NCI-H2196 treated with DMSO at 0.1 percent for 48 hours (cell line): ENCODE measurements at regions not wholly inside any gene's neighbourhood (a gene's known extent, or its start where the extent isn't known, plus 50 kb on each side); places are given as distances from the start of the nearest gene placed in this dataset.

Experiments
- DNase-seq: peaks from one replicate; lab custom pipeline; 2025; ENCODE audit not compliant: unreplicated experiment; lab: John Stamatoyannopoulos, UW

GRCh38 chr2:204012072-204012653 lies 75.6 kb downstream of the ICOS start:
- DNase-seq = no peak

DNA sequence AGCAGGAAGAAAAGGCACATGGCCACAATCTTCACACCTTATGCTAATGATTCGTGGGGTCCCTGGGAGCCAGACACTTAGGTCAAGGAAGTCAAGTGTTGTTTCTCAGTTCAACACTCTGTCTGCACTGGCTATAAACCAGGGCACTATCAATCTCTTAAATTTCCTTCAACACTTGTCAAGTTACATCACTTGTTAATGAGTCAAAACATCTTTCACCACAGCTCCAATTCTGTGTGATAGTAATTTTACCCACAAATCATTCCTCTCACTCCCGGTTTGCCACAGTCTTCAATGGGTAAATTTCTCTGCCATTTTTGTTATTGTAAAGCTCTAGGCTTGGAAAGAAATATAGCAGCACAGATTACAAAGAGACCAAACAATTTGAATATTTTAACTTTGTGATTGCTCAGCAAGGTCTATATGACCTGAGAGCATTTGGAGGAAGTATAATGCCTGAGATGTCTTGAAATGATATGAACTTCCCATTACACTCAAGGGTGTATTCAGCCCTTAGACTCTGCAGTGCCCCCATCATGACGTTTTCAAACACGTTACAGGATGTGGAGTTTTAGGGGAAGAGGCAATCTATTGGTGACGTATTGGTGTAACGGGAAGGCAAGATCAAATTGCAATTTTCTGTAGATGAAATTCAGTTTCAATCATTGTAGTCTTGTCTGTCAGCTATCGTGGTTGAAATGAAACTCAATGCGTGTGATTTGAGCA lies 78.7 kb downstream of the ICOS start:
- DNase-seq = no peak

GRCh38 chr2:204018717-204019116 lies 82.2 kb downstream of the ICOS start:
- DNase-seq = no peak

DNA sequence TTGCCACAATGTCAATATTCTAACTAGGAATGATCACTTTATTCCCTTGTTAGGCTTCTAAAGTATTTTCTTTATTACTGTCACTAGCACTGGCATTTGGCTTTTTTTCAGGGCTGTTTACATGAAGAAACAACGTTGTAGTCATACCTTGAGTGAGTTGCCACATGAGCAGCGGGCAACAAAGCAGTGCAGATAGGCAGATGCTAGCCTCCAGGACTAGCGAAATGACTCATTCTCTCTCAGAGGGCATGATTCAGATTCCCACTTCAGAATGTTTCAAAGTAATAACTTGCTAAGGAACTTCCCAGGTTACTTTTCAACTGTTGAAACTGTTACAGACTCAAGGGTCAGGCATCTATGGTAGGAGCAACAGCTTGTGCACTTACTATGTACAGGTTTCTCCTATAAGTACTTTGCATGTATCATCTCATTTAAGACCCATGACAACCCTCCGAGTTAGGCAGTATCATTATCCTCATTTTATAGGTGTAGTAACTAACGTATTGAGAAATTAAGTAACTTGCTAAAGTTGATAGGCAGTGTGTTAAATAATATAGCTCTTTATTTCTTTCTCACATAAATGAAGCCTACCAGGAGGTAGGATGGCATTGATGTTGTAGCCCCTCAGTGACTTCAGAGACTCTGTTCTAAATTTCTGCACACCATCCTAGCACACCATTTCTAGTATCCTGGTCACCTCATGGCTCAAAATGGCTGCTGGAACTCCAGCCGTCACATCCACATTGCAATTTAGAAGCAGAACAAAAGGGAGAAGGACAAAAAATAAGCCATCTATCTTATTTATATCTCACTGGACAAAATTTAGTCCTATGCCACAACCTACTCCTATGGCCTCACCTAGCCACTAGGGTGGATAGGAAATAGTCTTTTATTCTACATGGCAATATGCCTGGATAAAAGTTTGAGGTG lies 83.3 kb downstream of the ICOS start:
- DNase-seq = no peak

GRCh38 chr2:204021290-204022081 lies 84.9 kb downstream of the ICOS start:
- DNase-seq = no peak

DNA sequence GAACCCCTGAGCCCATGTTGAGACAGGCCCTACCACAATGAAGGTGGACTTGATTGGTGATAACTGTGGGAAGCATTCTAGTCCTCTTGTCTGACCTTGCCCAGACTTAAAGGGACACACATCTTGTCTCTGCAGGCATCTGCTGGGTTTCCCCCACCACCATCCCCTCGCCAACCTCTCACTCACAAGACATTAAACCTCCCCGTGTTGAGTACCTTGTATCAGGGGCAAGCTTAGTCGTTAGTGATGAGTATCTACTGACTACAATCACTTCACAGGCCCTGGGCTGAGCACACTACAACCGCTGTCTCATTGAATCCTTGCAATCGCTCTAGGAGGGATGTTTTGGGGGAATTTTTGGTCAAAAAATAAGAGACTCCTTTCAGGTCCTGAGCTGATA lies 86.0 kb downstream of the ICOS start:
- DNase-seq = no peak

GRCh38 chr2:204023088-204023487 lies 86.5 kb downstream of the ICOS start:
- DNase-seq = no peak

DNA sequence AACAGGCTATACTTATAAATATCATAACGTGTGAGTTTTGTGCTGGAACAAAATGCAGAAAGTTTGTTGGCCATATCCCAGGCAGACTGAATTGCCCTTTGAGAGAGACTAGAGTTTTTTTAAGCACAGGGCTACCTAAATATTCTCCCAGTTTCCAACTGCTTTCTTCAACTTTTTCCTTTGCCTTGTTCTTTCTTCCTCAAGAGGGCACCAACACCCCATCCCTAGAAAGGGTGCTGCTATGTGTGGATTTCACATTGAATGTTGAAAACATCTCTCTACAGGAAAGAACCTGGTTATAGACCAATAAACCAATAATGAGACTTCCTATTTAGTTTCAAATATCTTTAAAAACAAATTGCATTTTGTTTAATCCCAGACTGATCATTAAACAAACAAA lies 87.9 kb downstream of the ICOS start:
- DNase-seq = no peak

GRCh38 chr2:204024906-204025475 lies 88.4 kb downstream of the ICOS start:
- DNase-seq = no peak

GRCh38 chr2:204026294-204026693 lies 89.7 kb downstream of the ICOS start:
- no peak for DNase-seq

DNA sequence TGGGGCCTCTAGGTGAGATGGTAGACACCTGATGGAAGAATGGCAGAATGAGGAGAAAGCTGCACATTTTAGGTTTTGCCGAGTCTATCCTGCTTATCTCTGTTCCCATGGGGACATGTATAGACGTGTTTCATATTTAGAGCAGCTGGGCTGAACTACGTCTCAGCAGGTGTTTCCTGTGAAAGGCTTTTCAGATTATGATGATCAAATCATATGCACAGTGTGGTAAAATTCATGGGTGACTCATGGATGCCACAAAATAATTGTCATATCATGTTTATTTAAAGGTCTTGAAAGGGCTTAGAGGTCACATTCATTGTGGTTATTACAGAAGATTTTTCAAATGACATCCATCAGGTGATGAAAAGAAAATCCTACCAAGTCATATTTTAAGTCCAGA lies 90.5 kb downstream of the ICOS start:
- DNase-seq = no peak

- no peak for DNase-seq
These were observed 93.8 kb downstream of the ICOS start for GRCh38 chr2:204030322-204030721.

GRCh38 chr2:204031056-204031455 lies 94.5 kb downstream of the ICOS start:
- no peak for DNase-seq

GRCh38 chr2:204032301-204032700 lies 95.7 kb downstream of the ICOS start:
- DNase-seq = no peak

DNA sequence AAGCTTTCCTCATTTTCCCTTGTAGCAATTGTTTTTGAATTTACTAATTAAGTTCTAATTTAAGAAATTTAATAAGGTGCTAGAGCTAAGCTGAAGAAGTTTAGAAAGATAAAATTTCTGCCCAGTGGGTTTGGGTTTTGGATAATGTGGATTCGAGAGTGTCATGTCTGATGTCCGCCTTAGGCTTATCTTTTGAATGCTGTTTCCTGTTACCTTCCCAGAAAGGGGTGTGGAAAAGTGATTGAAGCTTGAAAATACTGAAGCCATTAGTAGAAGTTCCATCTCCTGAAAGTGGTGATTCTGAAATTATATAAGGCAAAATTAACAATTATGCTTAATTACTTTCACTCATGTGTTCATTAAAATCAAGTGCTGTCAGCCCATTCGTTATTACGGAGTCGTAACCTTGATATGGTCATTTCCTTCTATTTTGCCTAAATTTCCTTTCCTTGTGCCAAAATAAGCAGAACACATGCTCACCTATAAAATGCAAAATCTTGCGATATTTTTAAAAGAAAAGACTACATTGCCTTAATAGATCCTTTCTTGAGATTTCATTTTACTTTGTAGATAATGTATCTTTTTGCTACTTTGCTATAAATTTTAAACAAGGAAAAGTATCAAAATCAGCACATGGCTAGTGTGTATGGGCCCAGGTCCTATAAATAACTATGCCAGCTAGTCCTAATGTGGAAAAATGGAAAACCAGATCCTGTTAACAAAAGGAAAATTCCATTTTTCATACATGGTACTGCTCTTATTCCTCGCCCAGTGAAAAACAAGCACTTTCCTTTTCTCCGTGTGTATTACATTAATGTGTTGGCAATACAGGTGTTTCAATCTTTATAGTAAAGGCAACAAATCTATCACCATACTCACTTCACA lies 97.3 kb downstream of the ICOS start:
- DNase-seq = no peak

- no peak for DNase-seq
These were observed 100.1 kb downstream of the ICOS start for GRCh38 chr2:204036706-204037105.

GRCh38 chr2:204037286-204037685 lies 100.7 kb downstream of the ICOS start:
- DNase-seq = no peak

GRCh38 chr2:204039298-204039838 lies 102.8 kb downstream of the ICOS start:
- DNase-seq = no peak

GRCh38 chr2:204040016-204040415 lies 103.5 kb downstream of the ICOS start:
- DNase-seq = no peak

GRCh38 chr2:204042401-204042800 lies 105.8 kb downstream of the ICOS start:
- no peak for DNase-seq
